HepG2 (cell line): ENCODE measurements at regions not wholly inside any gene's neighbourhood (a gene's known extent, or its start where the extent isn't known, plus 50 kb on each side); places are given as distances from the start of the nearest gene placed in this dataset.
A peak's percentile ranks its signal among the peaks of the same experiment; 100 is the strongest.
"Not testable (repeated sequence)": the region's sequence is repeated elsewhere in the genome, so short reads cannot be mapped to it uniquely, and the experiment has no call there.

ENCODE experiments used
- ATAC-seq: fragments of 200-7000 bp; cut with Tn5 transposase; 3 replicates; pipeline ENCODE4 v1.9.1; 2020; ENCODE audit warnings: mild to moderate bottlenecking, moderate library complexity
- BruUV-seq: library from RNA; stranded (reverse); fragments of 400-500 nt; replicated peaks from 2 replicates; lab custom pipeline; 2021; lab: Mats Ljungman, UMichigan
- CTCF ChIA-PET: fragments of 300-600 bp; formaldehyde crosslinking; extraction: SDS; loops from one replicate; lab custom pipeline; 2021; ENCODE audit warnings: low total read pairs, inconsistent platforms, low intra/inter-chr PET ratio; lab: Yijun Ruan, JAX
- POLR2A ChIA-PET: fragments of 350-600 bp; sonication (Branson Sonifier 250); formaldehyde crosslinking; loops from one replicate; lab custom pipeline; 2020; ENCODE audit warnings: antibody characterized with exemption, inconsistent platforms; lab: Yijun Ruan, JAX
- DNase-seq: peaks from one replicate; pipeline ENCODE4 v3.0.0-alpha.2; 2015; ENCODE audit warnings: low spot score
- FAIRE-seq: peaks from 3 replicates; lab custom pipeline; 2011; peaks lifted over from hg19 to GRCh38; lab: Jason Lieb, UNC
- H2AFZ ChIP-seq: one replicate; pipeline ENCODE4 v1.6.1; 2011; ENCODE audit warnings: low read length, inconsistent platforms
- H3K27ac ChIP-seq: fragments of 300-600 bp; 3 replicates; pipeline ENCODE4 v1.8.0; 2011; ENCODE audit warnings: mixed run types, mild to moderate bottlenecking, mixed read lengths, low read length, inconsistent platforms; ENCODE audit not compliant: insufficient read depth; ENCODE audit errors: extremely low read length
- H3K27me3 ChIP-seq, 2 experiments: fragments of 200-600 bp in 1 of 2; 2 replicates in 1 of 2; 3 replicates in 1 of 2; pipeline versions ENCODE4 v1.6.0 to v1.8.0; 2011; ENCODE audit warnings: low read length in 2 of 2, mild to moderate bottlenecking in 2 of 2, moderate library complexity in 2 of 2, inconsistent platforms in 1 of 2; ENCODE audit not compliant: insufficient read depth in 2 of 2, control insufficient read depth in 1 of 2
- H3K36me3 ChIP-seq, 2 experiments: fragments of 200-600 bp in 1 of 2; replicated peaks in 1 of 2; 2 replicates in 1 of 2; 3 replicates in 1 of 2; pipeline versions ENCODE4 v1.5.1 to v1.8.0; 2011; ENCODE audit warnings: low read length in 2 of 2, inconsistent platforms in 1 of 2; ENCODE audit not compliant: insufficient read depth in 2 of 2, control insufficient read depth in 1 of 2
- H3K4me1 ChIP-seq: 2 replicates; pipeline ENCODE4 v1.5.1; 2012; ENCODE audit warnings: low read length, inconsistent platforms; ENCODE audit not compliant: insufficient read depth
- H3K4me2 ChIP-seq: 2 replicates; pipeline ENCODE4 v1.6.0; 2011; ENCODE audit warnings: low read depth, low read length, inconsistent platforms
- H3K4me3 ChIP-seq, 3 experiments: fragments of 200-600 bp in 1 of 3; sonication (generic), shearing (Covaris generic) in 1 of 3; replicated peaks in 1 of 3; 2 replicates each; pipeline ENCODE4 v1.5.1; 2011 to 2016; ENCODE audit warnings: low read length in 3 of 3, inconsistent platforms in 2 of 3, low read depth in 2 of 3, mild to moderate bottlenecking in 2 of 3, control low read depth in 1 of 3, mixed read lengths in 1 of 3; ENCODE audit not compliant: insufficient read depth in 1 of 3
- H3K79me2 ChIP-seq: one replicate; pipeline ENCODE4 v1.6.1; 2011; ENCODE audit warnings: low read length, inconsistent platforms; ENCODE audit not compliant: insufficient read depth
- H3K9ac ChIP-seq: 2 replicates; pipeline ENCODE4 v1.6.0; 2011; ENCODE audit warnings: mild to moderate bottlenecking, low read depth, low read length, inconsistent platforms; ENCODE audit not compliant: insufficient read depth
- H3K9me3 ChIP-seq: 2 replicates; pipeline ENCODE4 v1.5.1; 2012; ENCODE audit warnings: mild to moderate bottlenecking, low read length
- H4K20me1 ChIP-seq: 2 replicates; pipeline ENCODE4 v1.6.0; 2011; ENCODE audit warnings: inconsistent platforms, mild to moderate bottlenecking, low read length, moderate library complexity; ENCODE audit not compliant: insufficient read depth
- SMC3 ChIP-seq: IDR thresholded peaks from 2 replicates; pipeline ENCODE4 v1.6.1; 2011; ENCODE audit warnings: low read length, improper control_type of control experiment
- STAG1 ChIP-seq: sonication (generic); formaldehyde crosslinking; IDR thresholded peaks from 2 replicates; pipeline ENCODE4 v1.4.0; 2020; ENCODE audit warnings: missing genetic modification reagents
- WGBS: methylation state at CpG from one replicate; pipeline ENCODE4 v1.1.6; 2017; ENCODE audit warnings: low lambda C conversion rate; 5-methylcytosine and 5-hydroxymethylcytosine counted together
- in situ Hi-C: cut with HindIII; loops from 2 replicates; pipeline ENCODE4 v1.10.0; 2017; ENCODE audit warnings: low pct_unique_long_range_greater_than_20kb; ENCODE audit not compliant: extremely low pct_ligation_motif_present
- intact Hi-C: fragments of 100-400 bp; cut with micrococcal nuclease; formaldehyde crosslinking; loops from one replicate; pipeline ENCODE4 v1.10.0; 2022; ENCODE audit not compliant: unreplicated experiment
- TF ChIP-seq, protein P1 (sequence below): sonication (generic); formaldehyde crosslinking; IDR thresholded peaks from 2 replicates; pipeline ENCODE4 v1.5.0; 2020; ENCODE audit warnings: mild to moderate bottlenecking, missing genetic modification reagents, moderate library complexity

GRCh38 chr13:52565324-52565723 is 76.9 kb upstream of the HNRNPA1L2 start:
- H3K27me3 ChIP-seq, H4K20me1 ChIP-seq, BruUV-seq, H3K36me3 ChIP-seq, DNase-seq, intact Hi-C loops, FAIRE-seq, H3K4me3 ChIP-seq, H3K9me3 ChIP-seq, H3K27ac ChIP-seq, H3K9ac ChIP-seq, H3K4me1 ChIP-seq, CTCF ChIA-PET, POLR2A ChIA-PET, in situ Hi-C loops, H3K79me2 ChIP-seq, H2AFZ ChIP-seq, H3K4me2 ChIP-seq, ATAC-seq: not testable (repeated sequence)
- 41% methylated on average over 3 of the region's 4 CpGs for WGBS

DNA sequence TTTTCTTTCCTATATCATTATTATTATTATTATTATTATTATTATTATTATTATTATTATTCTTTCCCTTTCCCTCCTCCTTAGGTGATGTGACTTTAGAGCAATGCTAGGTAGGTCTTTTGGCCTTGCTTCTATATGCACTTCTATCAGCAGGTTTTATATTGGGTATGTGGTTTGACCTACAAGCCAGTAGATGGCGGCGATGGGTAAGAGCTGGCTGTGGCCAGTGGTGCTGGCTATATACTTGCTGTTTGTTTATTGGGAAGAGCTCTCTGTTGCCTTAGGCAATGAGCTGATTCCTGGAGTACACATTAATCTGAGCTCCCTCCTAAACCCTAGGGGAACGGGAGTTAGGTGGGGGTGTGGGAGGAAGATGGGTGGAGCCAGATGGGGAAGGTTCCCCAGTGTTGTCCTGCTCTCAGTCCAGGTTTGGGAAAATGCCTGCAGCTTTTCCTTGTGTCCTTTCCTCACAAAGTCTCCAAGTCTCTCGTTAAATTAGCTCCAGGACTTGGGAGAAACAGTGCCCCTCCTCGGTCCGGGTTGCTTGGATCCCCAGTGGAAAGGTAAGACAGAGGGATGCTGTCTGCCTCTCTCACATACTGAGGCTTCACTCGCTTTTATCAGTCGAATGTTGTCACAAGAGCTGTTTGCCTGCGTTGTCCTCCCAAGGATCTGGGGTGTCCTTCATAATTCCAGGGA is 72.2 kb upstream of the HNRNPA1L2 start:
- H3K4me1 ChIP-seq, H4K20me1 ChIP-seq, POLR2A ChIA-PET, in situ Hi-C loops, H3K36me3 ChIP-seq: not testable (repeated sequence)
- TF ChIP-seq, protein P1, sequence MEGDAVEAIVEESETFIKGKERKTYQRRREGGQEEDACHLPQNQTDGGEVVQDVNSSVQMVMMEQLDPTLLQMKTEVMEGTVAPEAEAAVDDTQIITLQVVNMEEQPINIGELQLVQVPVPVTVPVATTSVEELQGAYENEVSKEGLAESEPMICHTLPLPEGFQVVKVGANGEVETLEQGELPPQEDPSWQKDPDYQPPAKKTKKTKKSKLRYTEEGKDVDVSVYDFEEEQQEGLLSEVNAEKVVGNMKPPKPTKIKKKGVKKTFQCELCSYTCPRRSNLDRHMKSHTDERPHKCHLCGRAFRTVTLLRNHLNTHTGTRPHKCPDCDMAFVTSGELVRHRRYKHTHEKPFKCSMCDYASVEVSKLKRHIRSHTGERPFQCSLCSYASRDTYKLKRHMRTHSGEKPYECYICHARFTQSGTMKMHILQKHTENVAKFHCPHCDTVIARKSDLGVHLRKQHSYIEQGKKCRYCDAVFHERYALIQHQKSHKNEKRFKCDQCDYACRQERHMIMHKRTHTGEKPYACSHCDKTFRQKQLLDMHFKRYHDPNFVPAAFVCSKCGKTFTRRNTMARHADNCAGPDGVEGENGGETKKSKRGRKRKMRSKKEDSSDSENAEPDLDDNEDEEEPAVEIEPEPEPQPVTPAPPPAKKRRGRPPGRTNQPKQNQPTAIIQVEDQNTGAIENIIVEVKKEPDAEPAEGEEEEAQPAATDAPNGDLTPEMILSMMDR (CRISPR knock-in tag), result peak; percentile 66
- TF ChIP-seq SMC3 (peak; percentile 22; the same call in 1 of the 2 replicates), STAG1 (CRISPR knock-in tag) (peak; percentile 57)
- TF ChIP-seq, all 625 proteins: peak for 3; not testable (repeated sequence) for 622
- peak; percentile 37 for FAIRE-seq
- H3K4me3 ChIP-seq, H3K27ac ChIP-seq, intact Hi-C loops, H3K4me2 ChIP-seq, H2AFZ ChIP-seq, H3K9ac ChIP-seq, CTCF ChIA-PET, H3K9me3 ChIP-seq, H3K27me3 ChIP-seq, H3K79me2 ChIP-seq, BruUV-seq: not testable (repeated sequence)
- 0% methylated on average over 2 of the region's 9 CpGs for WGBS
- ATAC-seq, result peak; percentile 100
- DNase-seq, result peak; percentile 39

DNA sequence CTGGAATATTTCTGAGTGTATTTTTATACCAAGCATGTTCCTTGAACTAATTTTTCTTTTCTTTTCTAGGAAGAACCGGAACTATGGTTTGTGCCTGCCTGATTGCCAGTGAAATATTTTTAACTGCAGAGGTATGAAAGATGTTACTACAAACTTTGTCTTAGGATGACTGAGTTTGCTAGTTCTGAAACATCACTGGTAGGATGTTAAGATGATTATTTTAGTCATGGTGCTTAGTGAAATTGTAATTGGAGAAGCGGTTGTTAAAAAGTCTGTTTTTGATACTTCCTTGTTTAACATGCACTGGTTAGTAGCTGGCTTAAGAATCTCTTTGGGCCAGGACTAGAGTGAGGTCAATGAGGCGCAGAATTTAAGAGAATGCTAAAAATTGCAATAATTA is 71.1 kb upstream of the HNRNPA1L2 start:
- 60% methylated on average over 3 of the region's 3 CpGs for whole genome bisulfite sequencing
- not testable (repeated sequence) for FAIRE-seq, H2AFZ ChIP-seq

More for the DNA sequence above, 71.1 kb upstream of the HNRNPA1L2 start:
- BruUV-seq, POLR2A ChIA-PET, CTCF ChIA-PET, H3K36me3 ChIP-seq, H3K4me1 ChIP-seq, DNase-seq, intact Hi-C loops, H3K9ac ChIP-seq, H3K4me3 ChIP-seq, ATAC-seq, H3K27ac ChIP-seq, H4K20me1 ChIP-seq, H3K9me3 ChIP-seq, H3K79me2 ChIP-seq, H3K4me2 ChIP-seq, in situ Hi-C loops, H3K27me3 ChIP-seq: not testable (repeated sequence)
